ENCODE measurements at regions not wholly inside any gene's neighbourhood (a gene's known extent, or its start where the extent isn't known, plus 50 kb on each side); places are given as distances from the start of the nearest gene placed in this dataset.

GRCh38 chr6:23311211-23311610 is 741.8 kb downstream of the HDGFL1 start:
- POLR2A ChIA-PET, result no interaction called here
- intact Hi-C loops (cut with micrococcal nuclease), result no loop called here

More at GRCh38 chr6:23311211-23311610, 741.8 kb downstream of the HDGFL1 start:
- Histone ChIP-seq H3K9me3 (replicated peaks; ENCODE audit: control insufficient read depth, insufficient read depth, low read length) (no peaks in the 10 kb centered on the region), H3K9ac (replicated peaks; ENCODE audit: extremely low read depth, insufficient read depth, low read length) (no peak overlapping the region), H3K9me1 (replicated peaks; ENCODE audit: control insufficient read depth, extremely low read depth, insufficient read depth, low read length) (no peaks in the 10 kb centered on the region), H3K4me3 (replicated peaks in 1 of 3; ENCODE audit: insufficient read depth in 1 of 3, low read depth in 1 of 3, low read length in 3 of 3) (no peak overlapping the region), H3K4me1 (ENCODE audit: control insufficient read depth, extremely low read depth, insufficient read depth, low read length) (peaks cover 9% of the 10 kb centered on the region), H4K20me1 (replicated peaks; ENCODE audit: control insufficient read depth, extremely low read depth, insufficient read depth, low read length) (no peaks in the 10 kb centered on the region), H2AFZ (ENCODE audit: low read depth, low read length) (no peak overlapping the region), H3K27me3 (ENCODE audit: control insufficient read depth in 2 of 2, insufficient read depth in 2 of 2, low read length in 2 of 2) (no peaks in the 10 kb centered on the region), H3K4me2 (ENCODE audit: insufficient read depth, low read length) (no peak overlapping the region), H3K27ac (ENCODE audit: insufficient read depth, low read depth, low read length) (no peak overlapping the region), H3K36me3 (ENCODE audit: control insufficient read depth in 2 of 2, extremely low read depth in 1 of 2, insufficient read depth in 2 of 2, low read length in 2 of 2) (no peaks in the 10 kb centered on the region), H3K79me2 (ENCODE audit: control insufficient read depth, insufficient read depth, low read length) (no peaks in the 10 kb centered on the region)
- BruUV-seq (replicated peaks), result no TSS peak
- TF ChIP-seq POLR2AphosphoS5 (IDR thresholded peaks at IDR 0.05; ENCODE audit: insufficient read depth, low read depth, low read length) (no peak), MAX (IDR thresholded peaks at IDR 0.05; ENCODE audit: insufficient read depth, insufficient read length) (no peak), MYC (IDR thresholded peaks at IDR 0.05; ENCODE audit: low read depth, low read length) (no peak), POLR2A (IDR thresholded peaks at IDR 0.05; ENCODE audit: low read depth, low read length) (no peak), CTCF (IDR thresholded peaks at IDR 0.05; ENCODE audit: extremely low read depth in 1 of 2, insufficient read depth in 1 of 2, low read depth in 1 of 2, low read length in 2 of 2) (no peak), GATA2 (IDR thresholded peaks at IDR 0.05; ENCODE audit: insufficient read depth, insufficient read length, low read depth, low read length) (no peak), JUN (IDR thresholded peaks at IDR 0.05; ENCODE audit: borderline replicate concordance, insufficient read depth, insufficient read length, low read depth) (no peak), FOS (IDR thresholded peaks at IDR 0.05; ENCODE audit: borderline replicate concordance, insufficient read depth, low read length) (no peak), EZH2 (IDR thresholded peaks at IDR 0.05; ENCODE audit: borderline replicate concordance, low read depth, low read length, severe bottlenecking) (no peak)
- CTCF ChIA-PET, result no interaction called here
- DNase-seq (ENCODE audit: low read depth, low spot score) (no peak), FAIRE-seq (no peak)
- dilution Hi-C loops (cut with MboI; ENCODE audit: extremely low pct_ligation_motif_present, low sequenced_read_pairs), result no loop called here
